NCI-H2196 (cell line): ENCODE measurements at regions not wholly inside any gene's neighbourhood (a gene's known extent, or its start where the extent isn't known, plus 50 kb on each side); places are given as distances from the start of the nearest gene placed in this dataset.
"Not testable (repeated sequence)": the region's sequence is repeated elsewhere in the genome, so short reads cannot be mapped to it uniquely, and the experiment has no call there.

ENCODE experiments used
- DNase-seq: peaks from one replicate; lab custom pipeline; 2025; ENCODE audit not compliant: unreplicated experiment; lab: John Stamatoyannopoulos, UW

DNA sequence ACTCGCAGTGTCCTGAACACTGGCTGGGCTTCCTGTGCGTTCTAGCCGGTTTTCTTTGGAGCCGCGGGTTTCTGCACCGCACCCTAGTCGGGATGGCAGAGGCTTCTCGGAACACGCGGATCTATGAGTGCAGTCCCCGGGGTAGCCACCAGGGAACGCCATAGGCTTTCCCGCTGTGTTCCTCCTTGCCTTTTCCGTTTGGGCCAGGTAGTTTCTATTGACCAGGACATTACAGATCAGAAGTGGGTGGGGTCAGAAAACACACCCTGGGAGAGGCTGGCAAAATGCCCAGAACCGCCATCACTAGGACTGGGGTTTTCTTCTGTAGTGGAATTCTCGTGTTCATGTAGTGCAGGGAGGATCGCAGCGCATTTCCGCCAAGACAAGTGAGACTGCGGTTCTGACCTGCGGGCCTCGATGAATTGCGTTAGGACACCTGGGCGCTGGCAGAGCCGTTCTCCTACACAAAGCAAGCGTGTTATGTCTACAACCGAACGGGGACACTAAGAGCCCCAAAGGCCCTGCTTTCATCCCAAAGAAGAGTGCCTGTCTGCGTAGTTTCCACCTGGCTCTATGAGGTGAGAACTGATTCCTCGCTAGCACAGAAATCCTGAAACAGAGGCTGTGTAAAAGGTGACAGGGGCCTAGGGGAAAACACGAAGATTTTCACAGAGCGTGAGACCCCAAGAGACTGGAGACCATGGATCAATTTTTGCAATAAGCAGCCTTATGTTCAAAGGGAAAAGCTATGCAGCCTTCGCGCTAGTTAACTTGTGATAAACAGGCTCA is 121.5 kb downstream of the PPIAL4G start:
- DNase-seq = not testable (repeated sequence)

DNA sequence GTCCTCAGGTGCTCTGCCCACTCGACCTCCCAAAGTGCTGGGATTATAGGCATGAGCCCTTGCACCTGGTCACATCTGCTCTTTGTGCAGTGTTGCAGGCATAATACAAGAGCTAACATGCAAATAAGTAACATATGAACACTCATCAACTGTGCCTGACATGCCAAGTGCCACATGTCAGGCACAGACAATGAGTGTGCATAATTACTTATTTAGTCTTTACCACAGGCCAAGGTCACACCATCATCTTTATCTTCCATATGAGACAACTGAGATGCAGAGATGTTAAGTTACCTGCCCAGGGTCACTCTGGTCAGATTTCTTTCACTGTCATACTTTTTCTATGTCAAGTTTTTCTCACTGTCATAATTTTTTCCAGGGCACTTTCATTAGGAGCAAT is 126.1 kb downstream of the PPIAL4G start:
- DNase-seq = no peak

DNA sequence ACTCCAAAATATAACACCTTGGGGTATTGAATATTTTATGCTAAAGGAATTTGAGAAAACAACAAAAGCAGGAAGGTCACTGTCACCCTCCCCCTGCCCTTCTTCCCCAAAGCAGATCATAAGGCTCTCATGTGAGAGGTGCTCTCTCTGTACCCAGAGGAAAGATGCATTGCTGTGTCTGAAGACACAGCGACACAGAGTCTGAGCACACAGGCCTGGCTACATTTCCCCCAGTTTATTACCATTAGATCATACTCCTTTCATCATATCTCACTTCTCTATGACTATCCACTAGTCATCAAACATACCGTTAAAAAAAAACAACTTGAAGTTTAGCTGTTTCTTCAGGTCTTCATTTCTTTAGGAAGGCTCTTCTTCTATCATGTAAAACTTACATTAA is 127.1 kb downstream of the PPIAL4G start:
- DNase-seq = no peak

DNA sequence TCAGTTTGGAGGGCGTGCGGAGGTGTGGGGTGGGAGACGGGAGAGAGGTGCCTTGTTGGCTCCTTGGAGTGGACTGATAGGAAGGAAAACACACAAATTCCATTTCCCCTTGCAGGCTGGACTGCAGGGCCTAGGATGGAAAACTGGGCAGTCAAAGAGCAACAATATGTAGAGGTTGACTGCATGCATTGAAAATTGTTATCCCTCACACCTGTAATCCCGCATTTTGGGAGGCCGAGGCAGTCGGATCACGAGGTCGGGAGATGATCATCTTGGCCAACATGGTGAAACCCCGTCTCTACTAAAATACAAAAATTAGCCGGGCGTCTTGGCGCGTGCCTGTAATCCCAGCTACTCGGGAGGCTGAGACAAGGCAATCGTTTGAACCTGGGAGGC is 128.2 kb downstream of the PPIAL4G start:
- DNase-seq = no peak

DNA sequence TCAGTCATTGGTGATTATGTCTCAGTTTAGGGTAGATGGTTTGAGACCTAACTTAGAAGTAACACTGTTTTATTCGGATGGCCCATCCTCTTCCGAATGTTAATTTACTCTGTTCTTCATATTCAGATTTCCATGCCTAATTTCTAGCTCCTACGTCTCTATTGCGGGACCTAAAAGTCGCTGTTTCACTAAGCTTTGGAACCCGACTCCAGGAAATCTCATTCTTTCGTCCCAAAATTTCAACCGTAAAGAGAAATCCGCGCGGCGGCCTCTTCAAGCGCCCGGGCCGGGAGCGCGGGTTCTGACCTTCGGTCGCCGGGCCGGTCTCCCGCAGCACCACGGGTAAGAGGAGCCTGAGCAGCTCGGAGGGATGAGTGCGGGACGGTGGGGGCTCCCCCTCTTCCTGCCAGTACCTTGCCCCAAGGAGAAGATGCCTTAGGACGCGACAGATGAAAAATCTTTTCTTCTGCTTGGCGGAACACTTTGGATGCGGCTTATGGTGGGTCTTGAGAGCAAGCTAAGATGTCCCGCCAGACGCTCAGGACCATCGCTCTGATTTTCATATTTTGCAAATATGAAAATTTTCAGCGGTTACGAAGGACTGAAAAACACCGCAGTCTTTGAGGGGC is 128.7 kb downstream of the PPIAL4G start:
- no peak for DNase-seq

DNA sequence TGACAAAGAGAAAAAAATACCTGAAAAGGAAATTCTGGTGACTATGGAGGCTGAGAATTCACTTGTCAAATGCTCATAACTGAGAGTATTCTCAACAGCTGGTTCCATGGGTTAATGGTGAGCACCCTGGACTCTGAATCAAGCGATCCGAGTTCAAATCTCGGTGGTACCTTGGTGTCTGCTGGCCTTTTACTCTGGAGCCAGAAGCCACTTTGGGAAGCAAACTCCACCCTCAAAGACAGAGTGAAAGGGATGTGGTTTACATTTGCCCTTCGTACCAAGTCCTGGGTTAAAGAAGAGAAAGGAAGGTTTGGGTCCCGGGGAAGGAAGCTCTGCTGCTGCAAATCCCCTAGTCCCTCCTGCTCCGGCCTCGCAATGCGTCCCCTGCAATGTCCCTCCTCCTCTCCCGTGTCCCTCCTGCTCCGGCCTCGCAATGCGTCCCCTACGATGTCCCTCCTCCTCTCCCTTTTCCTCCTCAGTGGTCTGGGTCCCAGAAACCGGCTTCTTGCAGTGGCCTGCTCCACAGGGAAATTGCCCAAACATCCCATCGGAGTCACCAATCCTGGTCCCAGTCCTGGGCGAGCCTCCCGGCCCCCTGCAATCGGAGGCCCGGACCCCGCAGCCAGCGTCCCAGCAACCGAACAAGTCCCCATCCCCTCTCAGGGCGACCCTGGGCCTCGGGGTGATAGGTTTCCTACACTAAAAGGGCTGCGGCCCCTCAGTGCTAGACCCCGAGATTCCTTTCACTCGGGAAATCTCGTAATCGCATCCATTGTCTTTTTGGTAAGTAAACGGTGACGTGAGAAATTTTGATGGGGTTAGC is 129.4 kb downstream of the PPIAL4G start:
- no peak for DNase-seq

DNA sequence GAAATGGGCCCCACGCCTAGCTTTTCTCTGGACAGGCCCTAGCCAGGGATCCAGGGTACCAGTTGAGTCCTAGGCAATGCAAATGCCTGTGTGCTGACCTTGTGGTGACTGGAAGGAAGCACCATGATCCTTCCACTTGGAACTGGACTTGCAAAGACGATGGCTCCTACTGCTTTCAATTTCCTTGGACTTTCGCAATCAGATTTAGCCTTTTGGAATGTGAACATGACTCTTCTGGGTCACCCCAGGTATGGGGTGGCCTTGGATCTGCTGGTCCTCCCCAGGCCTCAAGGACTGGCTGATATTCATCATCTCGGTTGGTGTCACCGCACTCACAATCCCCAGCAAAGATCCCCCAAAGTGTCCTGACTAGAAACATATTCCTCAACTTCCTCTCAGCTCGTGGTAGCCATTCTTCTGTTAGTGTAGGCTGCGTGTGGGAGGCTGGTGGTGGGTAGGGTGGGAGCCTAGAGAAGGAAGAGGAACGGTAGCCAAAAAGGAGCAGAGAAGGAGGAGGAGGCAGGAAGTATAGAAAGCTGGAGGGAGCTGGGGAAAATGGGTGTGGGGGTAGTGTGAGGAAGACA is 130.5 kb downstream of the PPIAL4G start:
- no peak for DNase-seq

DNA sequence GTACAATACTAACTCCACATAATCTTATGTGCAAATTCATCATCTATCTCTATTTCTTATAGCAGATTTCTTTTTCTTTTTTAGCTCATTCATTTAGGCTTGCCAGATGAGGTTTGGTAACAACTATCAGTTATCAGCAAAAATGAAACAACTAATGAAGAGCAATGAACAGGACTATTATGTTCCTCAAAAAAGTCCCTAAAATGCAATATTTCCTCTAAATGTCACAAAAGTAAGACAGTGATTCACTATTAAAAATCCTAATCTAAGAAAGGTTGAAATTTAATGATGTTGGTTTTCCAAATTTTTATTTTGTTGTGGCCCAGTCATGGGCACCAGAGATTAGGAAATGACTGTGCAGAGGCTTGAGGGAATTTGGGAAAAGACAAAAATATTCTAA is 135.3 kb downstream of the PPIAL4G start:
- DNase-seq = no peak

DNA sequence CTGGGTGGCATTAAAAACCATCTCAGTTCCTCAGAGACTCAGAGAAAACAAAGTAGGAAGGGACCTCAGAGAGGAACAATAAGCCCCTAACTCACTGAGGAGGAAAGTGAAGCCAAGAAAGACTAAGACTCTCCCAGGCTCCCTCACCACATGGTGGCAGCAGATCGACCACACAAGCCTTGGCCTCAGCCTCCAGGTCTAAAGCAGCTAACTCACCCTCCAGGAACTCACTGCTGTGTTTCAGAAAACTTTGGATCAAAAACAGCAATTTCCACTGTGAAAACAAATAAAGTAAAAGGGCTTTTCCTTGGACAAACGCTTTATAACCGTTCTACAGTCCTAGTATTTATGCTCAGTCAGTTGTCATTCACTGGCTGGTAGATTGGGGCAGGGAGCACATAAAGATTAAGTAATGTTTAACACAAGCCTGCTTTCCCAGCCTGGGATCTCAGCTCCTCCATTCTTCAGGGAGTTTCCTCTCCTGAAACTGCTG is 137.4 kb downstream of the PPIAL4G start:
- not testable (repeated sequence) for DNase-seq

DNA sequence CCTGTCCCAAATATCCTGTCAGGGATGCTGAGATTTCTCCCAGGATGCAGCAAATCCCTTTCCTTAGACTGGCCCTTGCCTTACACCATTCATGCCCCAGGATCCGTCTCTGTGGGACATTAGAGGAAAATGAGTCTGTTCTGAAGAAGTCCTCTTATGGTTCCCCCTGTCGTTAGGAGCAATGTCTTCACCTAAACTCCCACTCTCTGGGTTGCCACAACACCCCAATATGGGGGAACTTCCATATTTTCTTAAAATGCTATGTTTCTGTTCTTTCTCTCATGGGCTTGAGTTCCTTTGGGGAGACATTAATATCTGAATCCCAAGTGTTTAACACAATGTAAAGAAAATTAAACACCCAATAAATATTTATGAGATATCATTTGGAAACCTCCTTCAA is 138.5 kb downstream of the PPIAL4G start:
- DNase-seq = not testable (repeated sequence)

DNA sequence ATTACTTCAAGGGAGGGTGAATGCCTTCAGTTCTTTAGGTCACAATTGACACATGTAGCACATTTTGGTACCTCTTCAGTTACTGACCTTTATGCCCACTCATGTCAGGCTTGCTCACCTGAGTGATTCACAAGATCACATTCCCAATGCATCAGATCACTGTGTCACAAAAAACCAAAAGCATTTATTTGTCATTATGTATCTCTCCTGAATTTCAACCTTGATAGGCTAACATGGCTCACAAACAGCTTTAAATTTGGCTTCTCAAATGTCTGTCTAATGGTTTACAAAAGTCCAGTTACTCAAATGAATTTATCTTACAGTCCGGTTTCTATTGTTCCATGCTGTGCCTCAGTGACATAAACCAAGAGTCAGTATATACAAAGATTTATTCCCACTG is 141.4 kb downstream of the PPIAL4G start:
- not testable (repeated sequence) for DNase-seq

DNA sequence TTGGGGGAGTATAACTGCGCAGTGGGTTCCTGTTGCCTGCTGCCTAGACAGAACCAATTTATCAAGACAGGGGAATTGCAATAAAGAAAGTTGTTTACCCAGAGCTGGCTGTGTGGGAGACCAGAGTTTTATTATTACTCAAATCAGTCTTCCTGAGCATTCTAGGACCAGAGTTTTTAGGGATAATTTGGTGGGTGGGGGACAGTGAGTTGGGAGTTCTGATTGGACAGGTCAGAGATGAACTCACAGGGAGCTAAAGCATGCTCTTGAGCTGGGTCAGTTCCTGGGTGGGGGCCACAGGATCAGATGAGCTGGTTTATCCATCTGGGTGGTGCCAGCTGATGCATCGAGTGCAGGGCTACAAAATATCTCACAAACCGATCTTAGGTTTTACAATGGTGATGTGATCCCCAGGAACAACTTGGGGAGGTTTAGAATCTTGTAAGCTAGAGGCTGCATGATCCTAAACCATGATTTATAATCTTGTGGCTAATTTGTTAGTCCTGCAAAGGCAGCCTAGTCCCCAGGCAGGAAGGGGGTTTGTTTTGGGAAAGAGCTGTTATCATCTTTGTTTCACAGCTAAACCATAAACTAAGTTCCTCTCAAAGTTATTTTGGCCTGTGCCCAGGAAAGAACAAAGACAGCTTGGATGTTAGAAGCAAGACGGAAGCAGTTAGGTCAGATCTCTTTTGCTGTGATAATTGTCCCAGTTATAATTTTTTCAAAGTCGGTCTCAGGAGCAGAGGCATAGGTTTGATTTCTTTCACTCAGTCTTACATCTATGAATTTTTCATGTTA is 146.8 kb downstream of the PPIAL4G start:
- DNase-seq = not testable (repeated sequence)

DNA sequence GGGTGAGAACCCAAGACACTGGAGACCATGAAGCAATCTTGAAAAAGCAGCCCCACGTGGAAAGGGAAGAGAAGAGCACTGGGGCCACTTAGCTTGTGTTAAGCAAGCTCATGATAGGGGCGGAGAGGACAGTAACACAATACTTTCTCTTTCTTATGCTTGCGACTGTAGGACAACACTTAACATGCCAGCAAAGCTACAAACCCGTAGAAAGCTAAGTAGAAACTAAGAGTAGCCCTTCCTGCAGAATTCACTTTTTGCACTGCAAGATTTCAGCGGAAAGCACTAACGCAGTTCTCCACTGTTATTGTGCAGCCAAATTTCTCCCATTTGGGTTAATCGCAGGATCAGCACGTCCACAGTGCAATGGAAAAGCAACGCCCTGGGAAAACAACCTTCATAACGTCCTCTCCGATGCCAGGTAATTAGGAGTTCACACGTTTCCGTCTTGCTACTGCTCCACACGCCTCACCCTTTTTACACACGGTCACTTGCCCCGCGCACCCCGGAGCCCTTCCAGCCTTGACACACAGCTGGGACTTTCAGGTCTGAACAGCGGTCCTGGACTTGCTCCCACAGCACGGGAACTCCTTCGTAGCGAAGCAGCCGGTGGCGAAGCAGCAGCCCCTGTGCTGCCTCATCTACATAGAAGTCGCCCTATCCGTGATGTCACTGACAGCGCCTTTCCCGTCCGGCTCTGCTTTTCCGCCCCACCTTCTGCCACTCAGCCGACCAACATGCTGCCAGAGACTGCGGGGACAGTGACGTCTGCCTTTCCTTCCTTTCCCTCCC is 148.6 kb downstream of the PPIAL4G start:
- peak; percentile 83 for DNase-seq

DNA sequence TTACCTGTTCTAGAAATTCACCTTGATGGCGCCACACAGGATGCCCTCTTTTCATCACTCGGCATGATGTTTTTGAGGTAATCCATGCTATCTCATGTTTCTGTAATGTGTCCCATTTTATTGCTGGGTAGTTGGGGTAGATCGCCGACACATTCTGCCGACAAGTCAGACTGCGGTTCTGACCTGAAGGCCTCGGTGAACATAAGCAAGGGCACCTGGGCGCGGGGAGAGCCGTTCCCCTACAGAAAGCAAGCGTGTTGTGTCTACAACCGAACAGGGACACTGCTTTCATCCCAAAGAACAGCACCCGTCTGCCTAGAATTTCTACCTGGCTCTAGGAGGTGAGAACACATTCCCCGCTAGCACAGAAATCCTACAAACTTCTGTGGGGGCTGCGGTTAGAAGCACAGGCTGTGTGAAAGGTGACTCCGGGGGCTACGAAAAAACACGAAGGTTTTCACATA is 149.2 kb downstream of the PPIAL4G start:
- no peak for DNase-seq

DNA sequence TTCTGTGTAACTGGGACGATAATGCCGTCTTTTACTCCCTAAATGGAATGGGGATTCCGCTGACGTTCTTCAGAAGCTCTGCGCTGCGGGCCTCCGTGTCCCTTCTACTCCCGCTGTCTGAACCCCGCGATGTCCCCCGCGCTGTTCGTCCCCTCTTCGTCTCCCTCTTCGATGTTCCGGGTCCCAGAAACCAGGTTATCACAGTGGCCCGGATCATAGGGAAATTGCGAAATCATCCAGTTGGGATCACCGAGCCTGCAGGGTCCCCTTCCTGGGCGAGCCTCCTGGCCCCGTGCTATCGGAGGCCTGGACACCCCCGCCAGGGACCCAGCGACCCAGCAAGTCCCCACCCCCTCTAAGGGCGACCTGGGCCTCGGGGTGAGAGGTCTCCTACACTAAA is 154.2 kb downstream of the PPIAL4G start:
- DNase-seq = no peak

DNA sequence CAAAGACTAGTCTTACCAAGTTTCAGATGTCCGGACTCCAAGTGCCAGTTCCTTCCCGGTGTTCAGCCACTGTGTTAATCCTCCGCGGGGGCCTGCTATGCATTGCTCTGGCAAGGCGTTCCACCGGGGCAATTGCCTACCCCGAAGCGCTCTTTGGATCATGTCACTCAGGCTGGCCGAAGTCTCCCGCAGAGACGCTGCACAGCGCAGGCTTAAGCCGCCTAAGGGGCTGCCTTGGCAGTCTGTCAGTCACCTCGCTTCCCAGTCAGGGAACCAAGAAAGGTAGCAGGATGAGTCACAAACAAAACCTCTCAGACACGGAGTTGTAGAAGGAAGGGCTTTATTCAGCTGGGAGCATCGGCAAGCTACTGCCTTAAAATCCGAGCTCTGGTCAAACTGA is 158.1 kb downstream of the PPIAL4G start:
- DNase-seq = not testable (repeated sequence)

DNA sequence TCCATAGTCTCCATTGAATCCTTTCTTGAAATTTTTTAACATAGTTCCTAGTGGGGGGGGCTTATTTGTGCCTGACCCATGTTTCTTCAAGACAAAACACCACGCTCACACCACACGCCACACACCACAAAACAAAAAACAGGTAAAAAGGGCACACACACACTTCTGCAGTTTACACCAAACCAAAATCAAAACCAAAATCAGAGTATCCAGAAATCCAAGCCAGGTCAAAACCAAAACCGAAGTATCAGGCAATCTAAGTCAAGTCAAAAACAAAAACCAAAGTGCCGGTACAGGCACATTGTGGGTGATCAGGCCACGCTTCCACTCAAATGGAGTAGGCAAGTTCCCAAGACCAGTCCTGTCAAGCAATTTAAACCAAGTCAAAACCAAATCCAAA is 158.6 kb downstream of the PPIAL4G start:
- DNase-seq = not testable (repeated sequence)

DNA sequence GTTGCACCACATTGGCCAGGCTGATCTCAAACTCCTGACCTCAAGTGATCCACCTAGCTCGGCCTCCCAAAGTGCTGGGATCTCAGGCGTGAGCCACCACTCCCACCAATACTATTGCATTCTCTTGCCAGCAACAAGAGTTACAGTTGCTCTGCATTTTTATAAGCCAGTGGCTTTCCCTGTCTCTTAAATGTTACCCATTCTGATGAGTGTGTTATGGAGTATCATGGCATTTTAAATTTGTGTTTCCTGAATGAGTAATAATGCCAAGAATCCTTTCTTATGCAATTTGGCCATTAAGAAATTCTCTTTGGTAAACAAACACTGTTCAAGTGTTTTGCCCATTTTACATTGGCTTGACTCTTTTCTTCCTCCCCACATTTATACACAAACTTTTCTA is 163.0 kb downstream of the PPIAL4G start:
- DNase-seq = not testable (repeated sequence)

DNA sequence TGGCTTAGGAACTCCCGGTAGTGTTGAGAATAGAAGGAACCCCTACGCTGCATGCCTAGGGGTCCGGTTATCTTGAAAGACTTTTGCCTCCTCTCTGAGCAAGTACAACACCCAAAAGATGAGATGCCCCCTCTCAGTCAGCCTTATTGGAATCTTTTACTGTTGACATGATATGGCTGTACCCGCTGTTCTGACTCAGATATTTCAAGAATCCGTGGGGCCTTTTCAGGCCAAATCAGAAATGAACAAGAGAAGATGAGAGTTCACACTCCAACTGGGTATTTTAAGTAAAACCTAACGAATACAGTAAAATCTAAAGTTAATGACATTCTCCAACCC is 164.2 kb downstream of the PPIAL4G start:
- no peak for DNase-seq
